GM12878 (cell line): ENCODE measurements at regions not wholly inside any gene's neighbourhood (a gene's known extent, or its start where the extent isn't known, plus 50 kb on each side); places are given as distances from the start of the nearest gene placed in this dataset.

Source experiments
- ATAC-seq: fragments of 200-7000 bp; cut with Tn5 transposase; 3 replicates; pipeline ENCODE4 v1.9.1; 2020; ENCODE audit warnings: mild to moderate bottlenecking, moderate library complexity
- BruUV-seq: library from RNA; stranded (reverse); fragments of 400-500 nt; replicated peaks from 2 replicates; lab custom pipeline; 2021; lab: Mats Ljungman, UMichigan
- CTCF ChIA-PET: fragments of 300-600 bp; sonication (Branson Sonifier 250); formaldehyde crosslinking; extraction: SDS; loops from one replicate; lab custom pipeline; 2021; ENCODE audit warnings: inconsistent platforms; lab: Yijun Ruan, JAX
- POLR2A ChIA-PET: fragments of 350-600 bp; formaldehyde crosslinking; extraction: SDS; loops from one replicate; lab custom pipeline; 2021; ENCODE audit warnings: inconsistent platforms; lab: Charles Lee
- RAD21 ChIA-PET: fragments of 300-600 bp; sonication (Branson Sonifier 250); formaldehyde crosslinking; loops from one replicate; lab custom pipeline; 2023; ENCODE audit warnings: antibody characterized with exemption; ENCODE audit not compliant: unreplicated experiment; lab: Charles Lee
- SMC1A ChIA-PET: fragments of 300-600 bp; sonication (Branson Sonifier 250); formaldehyde crosslinking; loops from one replicate; lab custom pipeline; 2023; ENCODE audit not compliant: unreplicated experiment, uncharacterized antibody; lab: Charles Lee
- DNase-seq: peaks from one replicate; pipeline ENCODE4 v3.0.0-alpha.2; 2011; ENCODE audit warnings: low read depth, low spot score
- FAIRE-seq: peaks from 3 replicates; lab custom pipeline; 2011; peaks lifted over from hg19 to GRCh38; lab: Jason Lieb, UNC
- H2AFZ ChIP-seq: 2 replicates; pipeline ENCODE4 v1.6.0; 2011; ENCODE audit warnings: low read depth, low read length, control low read depth; ENCODE audit not compliant: control insufficient read depth
- H3K27ac ChIP-seq: 2 replicates; pipeline ENCODE4 v1.5.1; 2011; ENCODE audit warnings: control low read depth; ENCODE audit not compliant: control insufficient read depth, insufficient read depth
- H3K27me3 ChIP-seq, 2 experiments: replicated peaks in 1 of 2; 2 replicates each; pipeline versions ENCODE4 v1.6.0 to v1.6.1; 2011; ENCODE audit warnings: low read length in 1 of 2; ENCODE audit not compliant: control insufficient read depth in 2 of 2, insufficient read depth in 2 of 2
- H3K36me3 ChIP-seq, 2 experiments: 2 replicates each; pipeline ENCODE4 v1.5.1; 2011; ENCODE audit warnings: low read length in 1 of 2; ENCODE audit not compliant: control insufficient read depth in 2 of 2, insufficient read depth in 2 of 2
- H3K4me1 ChIP-seq: 2 replicates; pipeline ENCODE4 v1.6.1; 2011; ENCODE audit warnings: mild to moderate bottlenecking, low read length, moderate library complexity, mixed read lengths; ENCODE audit not compliant: control insufficient read depth, insufficient read depth
- H3K4me2 ChIP-seq: 2 replicates; pipeline ENCODE4 v1.6.0; 2011; ENCODE audit warnings: control low read depth; ENCODE audit not compliant: control insufficient read depth, insufficient read depth
- H3K4me3 ChIP-seq: fragments of 200-600 bp; sonication (generic); 2 replicates; pipeline ENCODE4 v1.5.1; 2016
- H3K79me2 ChIP-seq: 2 replicates; pipeline ENCODE4 v1.6.0; 2011; ENCODE audit warnings: low read length; ENCODE audit not compliant: control insufficient read depth, insufficient read depth
- H3K9ac ChIP-seq: 2 replicates; pipeline ENCODE4 v1.8.0; 2011; ENCODE audit warnings: low read length, control low read depth, mixed read lengths; ENCODE audit not compliant: control insufficient read depth, insufficient read depth
- H3K9me3 ChIP-seq: replicated peaks from 3 replicates; pipeline ENCODE4 v1.5.1; 2011; ENCODE audit warnings: mild to moderate bottlenecking, low read length; ENCODE audit not compliant: control insufficient read depth, insufficient read depth
- H4K20me1 ChIP-seq: 2 replicates; pipeline ENCODE4 v1.6.0; 2011; ENCODE audit not compliant: control insufficient read depth, insufficient read depth
- CHD4 ChIP-seq: fragments of 200-600 bp; sonication (generic); IDR thresholded peaks from 2 replicates; pipeline ENCODE4 v1.6.1; 2016; ENCODE audit warnings: mild to moderate bottlenecking
- EED ChIP-seq: sonication (generic); IDR thresholded peaks from 2 replicates; pipeline ENCODE4 v1.6.1; 2016; ENCODE audit warnings: antibody characterized with exemption, low read depth
- HDAC2 ChIP-seq: fragments of 200-600 bp; sonication (generic); IDR thresholded peaks from 2 replicates; pipeline ENCODE4 v1.6.1; 2017
- NFXL1 ChIP-seq: fragments of 450-650 bp; IDR thresholded peaks from 2 replicates; pipeline ENCODE4 v1.6.1; 2017; ENCODE audit warnings: antibody characterized with exemption, mild to moderate bottlenecking, borderline replicate concordance
- RAD51 ChIP-seq: fragments of 450-650 bp; IDR thresholded peaks from 2 replicates; pipeline ENCODE4 v1.6.1; 2016; ENCODE audit warnings: moderate library complexity, mild to moderate bottlenecking, inconsistent platforms
- RB1 ChIP-seq: fragments of 450-650 bp; formaldehyde crosslinking; IDR thresholded peaks from 2 replicates; pipeline ENCODE4 v1.6.1; 2017; ENCODE audit warnings: mild to moderate bottlenecking, borderline replicate concordance
- SMAD1 ChIP-seq: fragments of 450-650 bp; IDR thresholded peaks from 2 replicates; pipeline ENCODE4 v1.6.1; 2018; ENCODE audit warnings: mild to moderate bottlenecking, low read depth; ENCODE audit not compliant: partially characterized antibody
- SMC3 ChIP-seq: IDR thresholded peaks from 2 replicates; pipeline ENCODE4 v1.6.1; 2011; ENCODE audit warnings: low read length, improper control_type of control experiment, borderline replicate concordance
- SPI1 ChIP-seq: IDR thresholded peaks from 2 replicates; pipeline ENCODE4 v1.6.1; 2011; ENCODE audit warnings: low read depth, mild to moderate bottlenecking, low read length, moderate library complexity, borderline replicate concordance; ENCODE audit not compliant: insufficient read depth
- TBL1XR1 ChIP-seq: IDR thresholded peaks from 2 replicates; pipeline ENCODE4 v1.6.1; 2012; ENCODE audit warnings: low read depth, low read length, improper control_type of control experiment
- TCF3 ChIP-seq: IDR thresholded peaks from 2 replicates; pipeline ENCODE4 v1.6.1; 2012; ENCODE audit warnings: low read depth, mild to moderate bottlenecking, low read length, borderline replicate concordance; ENCODE audit not compliant: insufficient read depth
- WGBS: methylation state at CpG from one replicate; pipeline ENCODE4 v1.1.6; 2016; ENCODE audit warnings: low lambda C conversion rate; ENCODE audit not compliant: insufficient replicate concordance, insufficient coverage; ENCODE audit errors: missing lambda C conversion rate; 5-methylcytosine and 5-hydroxymethylcytosine counted together
- in situ Hi-C: fragments of 300-500 bp; cut with MboI; formaldehyde crosslinking; loops from 9 replicates; pipeline ENCODE4 v1.14.3; 2018; ENCODE audit warnings: mixed read lengths
- intact Hi-C: fragments of 100-400 bp; cut with micrococcal nuclease; formaldehyde crosslinking; loops from one replicate; pipeline ENCODE4 v1.14.2; 2022; ENCODE audit not compliant: unreplicated experiment
- TF ChIP-seq, protein P1 (sequence below): fragments of 450-650 bp; IDR thresholded peaks from 2 replicates; pipeline ENCODE4 v1.6.1; 2014; ENCODE audit warnings: mild to moderate bottlenecking
- TF ChIP-seq, protein P2 (sequence below): fragments of 450-650 bp; IDR thresholded peaks from 2 replicates; pipeline ENCODE4 v1.6.1; 2017; ENCODE audit warnings: borderline replicate concordance
- TF ChIP-seq, protein P3 (sequence below), 3 experiments: IDR thresholded peaks in 2 of 3; conservative IDR thresholded peaks in 1 of 3; 2 replicates each; pipeline ENCODE4 v1.5.1; 2011; ENCODE audit warnings: low read depth in 3 of 3, low read length in 3 of 3, mild to moderate bottlenecking in 3 of 3, control low read depth in 2 of 3, moderate library complexity in 2 of 3, inconsistent platforms in 1 of 3, mixed read lengths in 1 of 3; ENCODE audit not compliant: control insufficient read depth in 2 of 3, insufficient read depth in 1 of 3; ENCODE audit errors: extremely low read depth in 1 of 3

DNA sequence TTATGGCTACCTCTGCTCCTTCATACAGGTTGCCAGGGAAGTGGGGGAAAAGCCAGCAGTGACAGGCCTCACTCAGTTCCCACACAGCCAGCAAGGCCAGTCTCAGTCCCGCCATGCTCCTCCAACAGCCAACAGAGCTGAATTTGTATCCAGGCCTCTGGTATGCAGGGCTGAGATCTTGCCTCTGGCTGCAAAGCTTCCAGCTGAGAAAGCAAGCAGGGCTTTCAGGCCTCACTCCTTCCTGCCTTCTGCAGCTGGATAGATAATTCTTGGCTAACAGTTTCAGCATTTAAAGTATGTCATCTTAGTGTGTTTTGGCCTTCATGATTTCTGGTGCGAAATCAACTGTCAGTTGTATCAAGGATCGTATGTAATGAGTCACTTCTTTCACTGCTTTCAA lies 103.6 kb downstream of the GNL3L start:
- Histone ChIP-seq H3K27ac (no peak overlapping the region), H3K36me3 (no peaks in the 10 kb centered on the region), H3K4me1 (no peaks in the 10 kb centered on the region), H2AFZ (no peak overlapping the region), H3K4me2 (no peak overlapping the region), H3K27me3 (no peaks in the 10 kb centered on the region), H4K20me1 (no peaks in the 10 kb centered on the region), H3K4me3 (no peak overlapping the region), H3K79me2 (no peaks in the 10 kb centered on the region), H3K9me3 (no peaks in the 10 kb centered on the region; the same call in 2 of the 3 replicates), H3K9ac (no peak overlapping the region)
- in situ Hi-C loops (loop anchor here (10.0 kb wide), 1 partner anchor 371 kb away; the partner anchor contains the start of gene APEX2), intact Hi-C loops (no loop called here)
- ChIA-PET CTCF (interaction anchor here (0.9 to 1.7 kb wide), 2 partner anchors 8 to 21 kb away, joined by 3 to 4 read pairs; no protein-coding TSS in a partner anchor), POLR2A (no interaction called here), RAD21 (no interaction called here), SMC1A (interaction anchor here (1.4 kb wide), 1 partner anchor 29 kb away, joined by 3 read pairs; no protein-coding TSS in a partner anchor)
- no peak for ATAC-seq
- BruUV-seq: no TSS peak
- no peak for DNase-seq
- WGBS: 53% methylated on average over 3 of the region's 3 CpGs
- TF ChIP-seq SMAD1 (no peak), RB1 (no peak), EED (no peak), CHD4 (no peak), SMC3 (no peak), TCF3 (no peak), HDAC2 (no peak), SPI1 (no peak), RAD51 (no peak), NFXL1 (no peak), TBL1XR1 (no peak)
- TF ChIP-seq, protein P1, sequence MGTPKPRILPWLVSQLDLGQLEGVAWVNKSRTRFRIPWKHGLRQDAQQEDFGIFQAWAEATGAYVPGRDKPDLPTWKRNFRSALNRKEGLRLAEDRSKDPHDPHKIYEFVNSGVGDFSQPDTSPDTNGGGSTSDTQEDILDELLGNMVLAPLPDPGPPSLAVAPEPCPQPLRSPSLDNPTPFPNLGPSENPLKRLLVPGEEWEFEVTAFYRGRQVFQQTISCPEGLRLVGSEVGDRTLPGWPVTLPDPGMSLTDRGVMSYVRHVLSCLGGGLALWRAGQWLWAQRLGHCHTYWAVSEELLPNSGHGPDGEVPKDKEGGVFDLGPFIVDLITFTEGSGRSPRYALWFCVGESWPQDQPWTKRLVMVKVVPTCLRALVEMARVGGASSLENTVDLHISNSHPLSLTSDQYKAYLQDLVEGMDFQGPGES: no peak
- TF ChIP-seq, protein P2, sequence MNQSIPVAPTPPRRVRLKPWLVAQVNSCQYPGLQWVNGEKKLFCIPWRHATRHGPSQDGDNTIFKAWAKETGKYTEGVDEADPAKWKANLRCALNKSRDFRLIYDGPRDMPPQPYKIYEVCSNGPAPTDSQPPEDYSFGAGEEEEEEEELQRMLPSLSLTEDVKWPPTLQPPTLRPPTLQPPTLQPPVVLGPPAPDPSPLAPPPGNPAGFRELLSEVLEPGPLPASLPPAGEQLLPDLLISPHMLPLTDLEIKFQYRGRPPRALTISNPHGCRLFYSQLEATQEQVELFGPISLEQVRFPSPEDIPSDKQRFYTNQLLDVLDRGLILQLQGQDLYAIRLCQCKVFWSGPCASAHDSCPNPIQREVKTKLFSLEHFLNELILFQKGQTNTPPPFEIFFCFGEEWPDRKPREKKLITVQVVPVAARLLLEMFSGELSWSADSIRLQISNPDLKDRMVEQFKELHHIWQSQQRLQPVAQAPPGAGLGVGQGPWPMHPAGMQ: no peak
- TF ChIP-seq, protein P3, sequence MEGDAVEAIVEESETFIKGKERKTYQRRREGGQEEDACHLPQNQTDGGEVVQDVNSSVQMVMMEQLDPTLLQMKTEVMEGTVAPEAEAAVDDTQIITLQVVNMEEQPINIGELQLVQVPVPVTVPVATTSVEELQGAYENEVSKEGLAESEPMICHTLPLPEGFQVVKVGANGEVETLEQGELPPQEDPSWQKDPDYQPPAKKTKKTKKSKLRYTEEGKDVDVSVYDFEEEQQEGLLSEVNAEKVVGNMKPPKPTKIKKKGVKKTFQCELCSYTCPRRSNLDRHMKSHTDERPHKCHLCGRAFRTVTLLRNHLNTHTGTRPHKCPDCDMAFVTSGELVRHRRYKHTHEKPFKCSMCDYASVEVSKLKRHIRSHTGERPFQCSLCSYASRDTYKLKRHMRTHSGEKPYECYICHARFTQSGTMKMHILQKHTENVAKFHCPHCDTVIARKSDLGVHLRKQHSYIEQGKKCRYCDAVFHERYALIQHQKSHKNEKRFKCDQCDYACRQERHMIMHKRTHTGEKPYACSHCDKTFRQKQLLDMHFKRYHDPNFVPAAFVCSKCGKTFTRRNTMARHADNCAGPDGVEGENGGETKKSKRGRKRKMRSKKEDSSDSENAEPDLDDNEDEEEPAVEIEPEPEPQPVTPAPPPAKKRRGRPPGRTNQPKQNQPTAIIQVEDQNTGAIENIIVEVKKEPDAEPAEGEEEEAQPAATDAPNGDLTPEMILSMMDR (IDR thresholded peaks at IDR 0.05 in 2 of 3, conservative IDR thresholded peaks at IDR 0.05 in 1 of 3; ENCODE audit: control insufficient read depth in 2 of 3, extremely low read depth in 1 of 3, insufficient read depth in 1 of 3, low read depth in 3 of 3, low read length in 3 of 3): no peak
- no peak for FAIRE-seq
